HUDEP-2 (cell line): ENCODE measurements at regions not wholly inside any gene's neighbourhood (a gene's known extent, or its start where the extent isn't known, plus 50 kb on each side); places are given as distances from the start of the nearest gene placed in this dataset.
A peak's percentile ranks its signal among the peaks of the same experiment; 100 is the strongest.

ENCODE experiments used
- DNase-seq, 76 experiments: peaks; one replicate each; lab custom pipeline; 2025; ENCODE audit not compliant: unreplicated experiment in 76 of 76; lab: John Stamatoyannopoulos, UW

DNA sequence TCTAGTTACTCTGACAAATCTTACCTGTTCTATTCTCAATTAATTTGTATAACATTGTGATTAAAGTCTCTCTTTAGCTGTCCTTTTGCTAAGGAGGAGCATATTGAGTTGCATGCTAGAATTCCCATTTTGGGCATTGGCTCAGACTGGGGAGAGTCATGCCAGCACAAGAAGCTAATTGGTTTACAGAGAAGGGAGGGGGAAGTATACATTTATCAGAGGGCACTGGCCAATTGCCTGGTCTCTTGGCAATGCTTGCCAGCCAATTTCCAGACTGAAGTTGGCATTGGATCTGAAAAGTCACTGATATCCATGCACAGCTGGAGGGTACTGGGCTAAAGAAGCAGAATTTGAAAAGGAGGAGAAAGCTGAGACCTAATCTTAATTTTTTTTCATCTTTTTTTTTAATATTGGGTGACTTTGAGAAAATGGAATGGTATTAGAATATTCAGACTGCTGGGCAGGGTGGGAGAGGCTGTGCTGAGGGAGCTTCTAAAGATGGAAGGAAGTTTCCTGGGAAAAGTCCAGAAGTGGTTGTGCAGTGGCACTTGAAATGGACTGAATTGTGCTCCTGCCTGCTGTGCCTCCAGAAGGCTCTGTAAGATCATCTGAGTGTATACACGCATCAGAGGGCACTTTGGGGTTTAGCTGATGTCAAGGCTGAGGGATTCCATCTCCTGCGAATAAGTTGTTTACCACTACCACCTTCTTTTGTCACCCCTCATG, 365.2 kb upstream of the DPH6 start:
- DNase-seq = no peak

DNA sequence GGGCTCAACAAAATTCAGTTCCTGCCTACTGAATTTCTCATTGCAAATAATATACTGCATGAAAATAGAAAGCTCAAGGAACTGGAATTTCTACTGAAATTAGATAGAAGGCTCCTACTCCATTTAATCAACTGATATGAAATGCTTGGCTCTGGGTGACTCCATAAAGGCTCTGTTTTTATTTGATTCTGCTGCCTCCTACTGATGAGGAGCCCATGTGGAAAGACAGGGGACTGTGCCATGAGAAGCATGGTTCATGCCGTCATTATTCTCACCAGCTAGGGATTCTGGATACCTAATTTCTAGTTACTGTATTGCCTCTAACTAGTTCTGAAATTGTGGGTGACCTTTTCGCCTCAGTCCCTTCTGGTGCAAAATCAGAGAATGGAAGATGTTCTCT, 366.2 kb upstream of the DPH6 start:
- no peak for DNase-seq

DNA sequence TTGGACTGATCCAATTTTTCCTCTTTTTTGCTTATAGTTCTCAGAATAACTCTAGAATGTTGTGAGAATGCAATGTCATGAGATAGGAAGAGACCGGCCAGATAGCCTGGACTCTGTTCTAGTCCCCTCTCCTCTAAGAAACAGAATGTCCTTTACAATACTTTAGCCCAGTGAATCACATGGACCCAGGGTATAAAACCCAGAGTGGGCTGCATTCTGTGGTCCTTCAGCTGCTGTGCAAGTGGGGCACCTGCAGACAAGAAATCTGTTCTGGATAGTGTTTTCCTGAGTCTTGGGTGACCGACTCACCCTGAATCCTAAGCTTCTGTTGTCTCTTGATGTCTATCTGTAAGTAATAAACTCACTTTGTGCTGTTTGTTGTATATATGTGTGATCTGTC, 368.6 kb upstream of the DPH6 start:
- no peak for DNase-seq

DNA sequence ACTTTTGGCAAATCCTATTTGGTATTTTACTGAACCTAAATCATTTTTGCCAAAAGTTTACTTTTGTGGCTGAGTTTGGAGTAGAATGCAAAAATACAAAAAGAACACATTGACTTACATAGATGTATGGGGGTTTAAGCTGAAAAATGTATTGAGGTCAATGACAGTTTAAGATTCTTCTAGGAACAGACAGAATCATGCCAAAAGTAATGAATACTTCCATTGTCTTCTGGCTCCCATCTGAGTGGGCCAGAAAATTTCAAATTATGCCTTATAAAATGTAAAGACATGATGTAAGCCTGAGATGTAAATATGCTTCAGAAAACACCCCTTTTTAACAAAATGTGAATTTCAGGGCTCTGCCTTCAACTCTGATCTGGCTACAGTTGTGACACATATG, 375.1 kb upstream of the DPH6 start:
- no peak for DNase-seq

DNA sequence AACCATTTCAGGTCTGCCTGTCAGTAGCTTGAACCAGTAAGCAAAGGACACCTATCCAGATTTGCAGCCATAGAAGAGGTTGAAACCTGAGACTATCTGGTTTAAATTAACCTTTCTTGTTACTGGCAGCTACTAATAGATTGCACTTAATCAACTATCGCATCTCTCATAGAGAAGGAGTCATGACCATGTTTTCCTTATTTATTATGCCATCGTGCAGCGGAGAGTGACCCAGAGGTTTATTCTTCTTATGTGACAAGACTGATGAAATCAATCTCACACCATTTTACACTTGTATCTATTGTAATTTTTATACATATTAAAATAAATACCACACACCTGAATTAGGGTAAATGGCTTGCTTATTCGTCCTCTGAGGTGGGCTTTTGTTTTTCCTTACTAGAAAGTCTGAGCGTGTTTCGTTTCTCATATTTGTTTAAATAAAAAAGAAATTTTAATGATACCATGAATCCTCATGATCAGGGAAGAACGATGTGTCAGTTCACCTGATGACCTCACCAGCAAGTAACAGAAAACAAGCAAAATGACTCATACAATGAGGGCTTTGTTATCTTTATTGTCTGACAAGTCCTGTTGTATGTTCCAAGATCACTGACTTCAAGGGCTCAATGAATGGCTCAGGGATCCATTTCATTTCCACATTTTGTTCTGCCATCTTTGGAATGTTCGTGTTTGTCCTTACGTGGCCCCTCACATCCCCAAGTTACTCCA, 379.5 kb upstream of the DPH6 start:
- DNase-seq = no peak

DNA sequence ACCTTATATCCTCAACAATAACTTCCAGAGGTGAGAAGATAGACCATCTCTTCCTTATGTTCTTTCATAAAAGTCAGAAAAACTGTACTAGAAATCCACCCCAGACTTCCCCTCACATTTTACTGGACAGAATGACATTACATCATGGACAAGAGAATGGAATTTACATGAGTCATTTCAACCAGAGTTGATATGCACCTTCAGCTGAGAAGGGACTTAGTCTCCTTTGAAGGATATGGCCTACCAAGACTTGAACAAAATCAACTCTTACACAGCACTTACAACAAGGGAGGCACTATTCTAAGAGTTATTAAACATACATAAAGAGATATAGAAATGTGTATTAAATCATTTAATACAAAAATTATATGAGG, 380.0 kb upstream of the DPH6 start:
- no peak for DNase-seq

DNA sequence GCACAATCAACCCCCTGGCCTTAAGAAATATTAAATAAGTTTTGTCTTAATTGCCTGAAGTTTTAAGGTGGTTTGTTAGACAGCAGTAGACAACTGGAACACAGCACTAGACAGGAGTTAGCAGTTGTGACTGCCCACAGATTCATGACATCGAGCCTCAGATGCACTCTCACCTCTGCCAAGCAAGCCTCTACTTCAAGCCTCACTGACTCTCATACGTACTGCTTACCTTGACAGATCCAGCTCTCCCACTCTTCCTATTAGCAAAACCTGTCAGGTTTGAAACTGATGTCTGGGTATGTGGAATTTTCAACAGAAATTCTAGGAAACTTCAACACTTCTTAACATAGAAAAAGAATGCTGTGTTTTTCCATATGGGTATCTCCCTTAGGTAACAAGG, 382.9 kb upstream of the DPH6 start:
- no peak for DNase-seq

DNA sequence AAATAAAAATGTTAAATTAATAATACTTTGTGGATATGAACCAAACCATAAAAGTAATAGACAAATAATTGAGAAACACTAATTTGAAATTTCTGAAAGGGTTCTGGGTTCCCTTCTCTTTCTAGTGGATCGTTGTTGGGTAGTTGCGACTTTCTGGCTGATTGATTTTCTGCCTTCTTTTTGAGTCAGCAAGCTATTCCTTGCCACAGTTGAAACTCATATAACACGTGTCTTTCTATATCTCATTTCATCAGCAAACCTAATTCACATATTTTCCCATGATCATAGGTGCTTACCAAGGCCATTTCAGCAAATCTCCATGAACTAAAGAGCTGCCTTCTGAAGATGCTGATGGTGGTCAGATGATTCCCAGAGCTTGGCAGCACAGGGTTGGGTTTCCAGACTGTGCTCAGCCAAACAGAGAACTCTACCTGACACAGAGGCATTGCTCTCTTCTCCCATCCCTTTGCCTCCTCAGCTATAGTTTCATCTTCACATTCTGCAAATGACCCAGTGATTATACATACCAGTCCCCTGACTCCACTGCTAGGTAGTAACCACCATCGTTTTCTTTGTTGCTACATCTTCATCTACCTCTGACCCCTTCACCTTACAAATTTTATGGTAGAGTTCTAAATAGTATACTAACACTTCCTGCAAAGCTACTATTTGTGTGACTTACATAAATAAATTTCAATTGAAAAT, 383.9 kb upstream of the DPH6 start:
- no peak for DNase-seq

DNA sequence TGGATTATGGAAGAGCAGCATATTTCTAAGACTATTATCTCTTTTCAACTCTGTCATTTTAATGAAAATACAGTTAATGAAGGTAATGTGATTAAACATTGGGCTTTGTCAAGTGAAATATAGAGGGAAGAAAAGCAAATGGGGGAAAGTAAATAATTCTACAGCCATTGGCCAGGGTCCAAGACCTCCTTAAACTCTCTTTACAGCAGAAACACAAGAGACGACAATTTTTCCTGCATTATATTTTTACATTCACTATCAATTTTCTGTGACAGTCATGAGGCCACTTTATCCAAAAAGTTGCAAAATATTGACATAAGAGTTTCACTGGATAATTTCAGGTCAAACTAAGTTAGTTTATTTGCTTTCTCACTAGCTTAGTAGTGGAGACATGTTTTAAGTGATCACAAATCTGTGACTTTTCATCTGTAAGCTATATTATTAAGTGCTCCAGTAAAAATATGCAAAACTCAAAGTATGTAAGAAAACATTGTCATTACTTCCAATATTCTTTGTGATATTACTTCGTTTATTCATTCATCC, 385.9 kb upstream of the DPH6 start:
- no peak for DNase-seq

DNA sequence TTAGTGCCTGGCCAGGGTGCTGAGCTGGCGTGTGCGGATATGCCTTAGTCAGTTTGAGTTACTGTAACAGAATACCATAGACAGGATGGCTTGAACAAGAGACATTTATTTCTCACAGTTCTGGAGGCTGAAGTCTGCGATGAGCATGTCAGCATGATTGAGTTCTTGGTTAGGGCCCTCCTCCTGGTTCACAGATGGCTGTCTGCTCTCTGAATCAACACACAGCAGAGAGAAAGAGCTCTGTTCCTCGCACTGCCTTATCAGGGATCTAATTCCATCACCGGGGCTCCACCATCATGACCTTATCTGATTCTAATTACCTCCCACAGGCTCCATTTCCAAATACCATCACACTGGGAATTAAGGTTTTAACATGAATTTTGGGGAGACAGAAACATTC, 386.6 kb upstream of the DPH6 start:
- DNase-seq = no peak

DNA sequence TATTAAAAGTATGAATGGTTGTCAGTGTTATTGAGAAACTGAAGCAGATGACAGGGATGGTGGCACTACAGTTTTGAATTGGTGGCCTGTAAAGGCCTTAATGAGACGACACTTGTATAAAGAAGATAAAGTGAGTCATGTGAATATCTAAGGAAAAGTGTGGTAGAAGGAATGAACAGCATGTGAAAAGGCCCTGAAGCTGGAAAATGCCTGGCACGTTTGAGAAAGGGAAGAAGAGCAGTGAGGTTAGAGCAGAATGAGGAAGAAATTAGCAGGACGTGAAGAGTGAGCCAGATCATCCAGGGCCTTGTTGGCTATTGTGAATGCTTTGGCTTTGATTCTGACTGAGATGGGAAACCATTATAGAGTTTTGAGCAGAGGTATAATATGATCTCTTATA, 387.6 kb upstream of the DPH6 start:
- no peak for DNase-seq

DNA sequence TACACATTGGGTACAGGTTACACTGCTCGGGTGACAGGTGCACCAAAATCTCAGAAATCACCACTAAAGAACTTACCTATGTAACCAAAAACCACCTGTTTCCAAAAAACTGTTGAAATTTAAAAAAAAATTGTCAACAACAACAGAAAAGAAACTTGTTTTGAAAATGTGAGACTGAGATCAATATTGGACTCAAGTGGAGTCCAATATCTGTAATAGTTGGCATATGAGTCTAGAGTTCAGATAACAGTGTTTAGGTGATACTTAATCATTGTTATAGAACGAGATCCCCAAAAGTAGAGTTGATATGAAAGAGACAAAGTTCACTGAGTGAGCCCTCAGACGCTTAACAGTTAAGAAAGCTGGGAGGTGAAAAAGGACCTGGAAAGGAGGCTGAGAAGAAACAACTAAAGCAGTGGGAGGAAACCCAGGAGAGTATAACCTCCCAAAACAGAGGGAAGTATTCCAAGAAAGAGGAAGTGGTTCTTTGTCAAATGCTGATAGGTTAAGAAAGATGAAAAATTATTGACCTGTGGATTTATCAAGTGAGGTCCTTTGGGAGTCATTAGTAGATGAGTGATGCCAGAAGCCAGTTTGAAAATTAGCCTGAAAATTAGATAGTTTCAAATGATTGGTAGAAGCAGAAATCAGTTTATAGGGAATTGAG, 388.6 kb upstream of the DPH6 start:
- no peak for DNase-seq

DNA sequence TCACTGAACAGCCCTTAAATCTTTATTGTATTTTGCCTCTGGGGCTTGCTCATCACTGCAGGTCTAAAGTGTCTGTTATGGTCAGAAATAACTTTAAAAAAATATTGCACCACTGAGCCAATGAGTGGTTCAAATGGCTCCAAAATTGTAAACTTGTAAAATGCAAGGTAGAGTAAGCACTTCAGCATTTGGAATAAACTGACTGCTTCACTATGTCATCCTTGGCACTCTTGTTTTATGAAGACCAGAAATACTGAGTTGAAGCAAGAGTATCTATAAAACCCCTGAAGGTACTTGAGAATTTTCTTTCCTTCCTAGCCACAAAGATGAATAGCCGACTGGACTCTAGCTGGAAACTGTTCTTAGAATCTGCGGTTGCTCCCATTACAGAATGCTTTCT, 390.3 kb upstream of the DPH6 start:
- no peak for DNase-seq

DNA sequence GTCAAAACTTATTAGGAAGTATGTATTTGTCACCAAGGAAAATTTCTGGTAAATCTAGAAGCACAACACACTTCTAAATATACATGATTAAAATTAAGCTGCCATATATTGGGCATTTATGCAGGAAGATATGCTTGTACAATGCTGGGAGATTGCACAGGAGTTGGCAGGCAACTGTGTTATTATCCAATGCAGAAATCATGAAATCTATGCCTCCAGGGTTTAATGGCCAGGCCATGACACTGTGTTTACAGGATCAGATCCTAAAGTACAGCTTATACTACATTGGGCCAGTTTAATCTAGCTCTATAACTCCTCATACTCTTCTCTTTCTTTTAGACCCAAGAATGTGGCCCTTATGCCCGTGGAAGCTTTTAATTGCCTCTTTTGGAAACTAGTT, 391.4 kb upstream of the DPH6 start:
- no peak for DNase-seq

DNA sequence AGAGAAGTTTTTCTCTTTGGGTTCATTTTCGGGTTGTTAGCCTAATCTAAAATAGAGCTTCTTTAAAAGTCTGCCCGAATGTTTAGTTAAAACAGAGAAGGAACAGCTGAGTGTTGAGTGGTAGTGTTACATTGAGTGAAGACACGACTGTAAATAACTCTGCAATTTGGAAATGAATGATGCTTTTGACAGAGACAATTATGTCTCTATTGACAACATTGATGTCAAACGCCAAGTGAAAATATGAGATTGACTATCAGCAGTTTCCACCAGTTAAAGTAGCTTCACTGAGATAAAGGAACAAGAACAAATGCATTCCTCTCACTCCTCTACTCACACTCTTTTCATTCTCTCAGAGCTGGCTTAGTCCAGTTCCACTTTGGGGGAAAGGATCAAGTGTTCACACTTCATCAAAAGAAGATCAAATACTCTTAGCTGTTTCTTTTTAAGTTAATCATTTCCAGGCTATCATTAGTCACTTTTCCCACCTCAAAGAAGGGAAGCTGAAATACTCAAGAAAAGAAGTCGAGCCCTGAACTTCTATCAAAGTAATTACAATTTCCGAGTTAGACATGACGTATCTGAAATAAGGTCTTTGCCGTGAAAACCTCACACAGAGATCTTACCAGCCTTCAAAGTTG, 399.1 kb upstream of the DPH6 start:
- no peak for DNase-seq

DNA sequence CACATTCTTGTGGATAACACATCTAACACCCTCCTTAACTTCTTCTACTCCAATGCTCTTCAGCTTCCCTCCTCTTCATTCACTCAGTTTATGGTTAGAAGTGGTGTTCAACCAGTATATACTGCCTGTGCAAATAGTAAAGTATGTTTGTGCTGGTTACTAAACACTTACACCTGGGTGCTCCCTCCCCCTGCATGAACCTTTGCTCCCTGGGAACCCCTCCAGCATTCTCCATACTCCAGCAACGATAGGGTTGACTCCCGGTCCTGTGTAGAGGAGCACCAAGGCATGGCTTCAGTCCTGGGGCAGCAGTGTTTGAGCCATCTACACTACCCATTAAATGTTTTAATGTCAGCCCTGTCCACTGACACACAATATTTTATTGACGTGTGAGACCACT, 407.5 kb upstream of the DPH6 start:
- no peak for DNase-seq

DNA sequence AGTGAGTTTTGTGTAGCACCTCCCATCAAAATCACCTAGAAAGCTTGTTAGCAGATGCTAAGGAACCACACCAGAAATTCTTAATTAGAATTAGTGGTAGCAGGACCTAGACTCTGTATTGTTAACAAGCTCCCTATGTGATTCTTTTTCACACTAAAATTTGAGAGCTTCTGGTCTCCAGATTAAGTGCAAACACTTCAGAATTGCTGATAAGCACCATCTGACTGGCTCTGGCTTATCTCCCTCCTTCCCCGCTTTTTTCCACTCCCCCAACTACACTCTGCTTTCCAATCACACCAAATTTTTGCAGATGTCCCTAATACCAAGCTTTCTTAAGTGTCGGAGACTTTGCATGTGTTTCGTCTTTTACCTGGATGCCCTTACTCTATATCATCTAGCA, 410.1 kb upstream of the DPH6 start:
- DNase-seq = peak in 4 of 76 experiments; percentile 1 to 13 (median 6)

DNA sequence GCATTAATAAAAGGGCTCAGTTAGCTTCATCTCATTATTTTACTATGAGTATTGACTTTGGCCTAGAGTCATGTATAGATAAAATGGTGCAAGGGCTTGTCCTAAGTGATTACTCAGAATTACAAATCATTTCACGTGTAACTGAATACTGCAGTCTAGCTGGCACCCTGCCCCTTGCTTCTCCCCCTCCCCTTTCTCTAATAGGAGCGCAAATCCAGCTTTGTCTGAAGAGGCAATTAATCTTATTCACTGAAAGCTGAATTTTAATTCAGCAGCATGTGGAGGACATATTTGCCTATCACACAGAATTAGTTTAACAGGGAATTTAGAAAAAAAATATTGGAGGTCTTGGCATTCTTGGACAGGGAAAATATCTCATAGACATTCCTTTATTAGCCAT, 412.1 kb upstream of the DPH6 start:
- DNase-seq = no peak

DNA sequence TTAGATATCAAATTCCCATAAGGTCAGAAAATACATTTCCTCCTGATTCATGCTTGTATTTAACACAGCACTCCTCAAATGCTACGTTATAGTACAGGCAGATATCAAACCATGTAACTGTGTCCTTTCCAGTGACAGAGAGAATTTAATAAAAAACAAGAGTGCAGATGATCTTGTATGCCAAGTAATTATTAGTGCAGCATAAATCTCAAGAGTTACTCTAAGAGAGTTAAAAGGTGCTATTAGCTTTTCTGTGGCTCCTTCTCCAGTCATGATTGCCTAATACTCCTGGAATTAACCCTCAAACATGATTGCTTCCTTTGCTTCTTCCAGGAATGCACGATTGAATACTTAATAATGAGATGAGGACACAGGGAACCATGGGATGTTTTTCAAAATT, 413.0 kb upstream of the DPH6 start:
- DNase-seq = no peak

DNA sequence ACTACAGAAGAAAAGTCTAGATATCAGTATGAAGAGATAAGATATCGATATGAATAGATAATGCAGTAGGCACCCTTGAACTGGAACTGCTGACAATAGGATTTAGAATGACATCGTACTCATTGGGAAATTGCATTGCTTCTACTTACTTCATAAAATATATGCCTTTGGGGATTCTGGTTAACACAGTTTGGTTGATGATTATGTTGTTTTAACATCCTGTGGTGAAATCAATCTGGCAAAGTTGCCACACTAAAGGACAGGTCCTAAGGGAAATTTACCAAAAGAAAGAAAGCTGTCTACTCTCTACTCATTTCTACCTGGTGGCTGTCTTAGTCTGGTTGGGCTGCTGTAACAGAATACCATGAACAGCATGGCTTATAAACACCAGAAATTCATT, 417.4 kb upstream of the DPH6 start:
- no peak for DNase-seq

DNA sequence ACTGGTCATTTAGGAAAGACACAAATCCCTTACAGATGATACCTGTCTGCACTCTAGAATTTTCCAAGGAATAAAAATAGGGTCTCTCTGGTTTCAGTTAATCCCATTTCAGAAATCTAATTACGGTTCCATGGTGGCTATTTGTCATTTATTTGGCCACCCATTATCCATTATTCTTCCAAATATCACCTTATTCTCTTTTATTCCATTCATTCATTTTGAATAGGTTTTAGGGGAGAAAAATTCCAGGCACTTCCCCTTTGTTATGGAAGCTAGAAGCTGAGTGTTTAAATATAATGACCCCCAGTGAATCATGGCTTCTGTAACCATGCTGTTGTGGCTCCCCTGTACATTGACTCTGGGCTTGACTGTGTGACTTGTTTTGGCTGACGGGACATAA, 420.8 kb upstream of the DPH6 start:
- no peak for DNase-seq
